ENCODE measurements at regions not wholly inside any gene's neighbourhood (a gene's known extent, or its start where the extent isn't known, plus 50 kb on each side); places are given as distances from the start of the nearest gene placed in this dataset.

DNA sequence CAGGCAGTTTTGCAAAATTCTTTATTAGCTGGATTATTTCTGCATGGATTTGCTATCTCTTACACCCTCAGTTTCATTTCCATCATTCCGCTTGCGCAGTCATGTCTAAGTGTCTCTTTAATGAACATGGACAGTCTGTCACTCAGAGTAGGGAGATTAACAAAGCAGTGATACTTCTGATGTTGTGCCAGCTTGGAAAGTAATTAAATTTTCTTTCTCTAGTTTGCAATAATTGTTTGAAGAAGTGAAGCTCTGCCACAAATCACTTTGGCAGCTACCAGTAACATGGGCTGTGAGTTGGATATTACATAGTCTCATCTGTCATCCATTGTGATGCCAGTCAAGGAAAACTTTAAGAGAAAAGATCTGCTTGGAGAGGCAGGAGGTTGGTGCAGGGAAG is 324.8 kb upstream of the NWD2 start:
- TF ChIP-seq CTCF (IDR thresholded peaks at IDR 0.05; ENCODE audit: low read depth, low read length, poor library complexity, severe bottlenecking) (no peak), EZH2phosphoT487 (IDR thresholded peaks at IDR 0.05; ENCODE audit: borderline replicate concordance, low read length) (no peak)
